ENCODE measurements at regions not wholly inside any gene's neighbourhood (a gene's known extent, or its start where the extent isn't known, plus 50 kb on each side); places are given as distances from the start of the nearest gene placed in this dataset.

DNA sequence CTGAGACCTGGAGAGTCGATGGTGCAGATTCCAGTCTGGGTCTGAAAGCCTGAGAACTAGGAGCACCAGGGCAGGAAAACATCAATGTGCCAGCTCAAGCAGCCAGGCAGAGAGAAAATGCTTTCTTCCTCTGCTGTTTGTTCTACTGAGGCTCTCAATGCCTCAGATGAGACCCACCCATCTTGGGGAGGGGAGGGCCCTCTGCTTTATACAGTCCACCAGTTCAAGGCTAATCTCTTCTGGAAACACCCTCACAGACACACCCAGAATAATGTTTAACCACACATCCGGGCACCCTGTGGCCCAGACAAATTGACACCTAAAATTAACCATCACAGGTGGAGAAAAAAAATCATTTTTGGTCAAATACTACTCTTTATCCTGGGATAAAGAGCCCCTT is 89.3 kb upstream of the SLC22A23 start:
- Mint-ChIP-seq H3K4me1 (peaks cover 0 to 4% (median 2%) of the 10 kb centered on the region in 3 donors), H3K9me3 (peaks cover 0 to 4% (median 4%) of the 10 kb centered on the region in 3 donors), H3K27me3 (peaks cover 8% of the 10 kb centered on the region), H3K36me3 (peaks cover 1% of the 10 kb centered on the region), H3K27ac (no peak overlapping the region), H3K4me3 (no peak overlapping the region)

GRCh38 chr6:3545156-3545555 is 88.3 kb upstream of the SLC22A23 start:
- Mint-ChIP-seq H3K36me3 (peaks cover 1% of the 10 kb centered on the region), H3K4me3 (peak overlapping the region in 1 of 4 donors; percentile 24), H3K4me1 (peaks cover 0 to 4% (median 2%) of the 10 kb centered on the region in 3 donors), H3K27ac (no peak overlapping the region), H3K9me3 (peaks cover 0 to 2% (median 1%) of the 10 kb centered on the region in 3 donors), H3K27me3 (peaks cover 10% of the 10 kb centered on the region)

DNA sequence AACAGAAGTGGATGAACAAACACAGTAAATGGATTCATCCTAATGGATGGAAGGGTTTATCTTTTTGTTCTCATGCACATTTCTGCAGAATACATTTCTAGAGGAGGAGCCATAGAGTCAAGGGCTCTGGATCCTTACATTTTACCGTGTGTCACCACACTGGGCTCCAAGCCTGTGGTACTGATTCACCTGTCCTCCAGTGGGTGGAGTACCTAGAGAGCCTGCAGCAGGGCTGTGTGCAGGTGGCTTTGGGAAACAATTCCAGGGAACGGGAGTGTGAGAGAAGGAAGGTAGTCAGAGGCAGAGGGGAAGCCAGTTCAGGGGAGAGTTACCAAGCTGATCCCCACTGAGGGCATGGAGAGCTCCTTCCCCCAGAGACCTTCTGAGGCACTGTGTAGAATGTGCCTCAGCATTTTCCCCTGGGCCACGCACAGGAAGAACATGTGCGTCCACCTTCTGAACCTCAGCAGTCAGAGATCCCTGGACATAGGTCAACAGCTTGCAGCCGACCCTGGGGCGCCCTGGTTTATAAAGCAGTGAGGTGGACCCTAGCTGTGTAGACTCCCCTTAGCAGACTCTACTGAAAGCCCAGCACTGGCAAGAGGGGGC is 85.3 kb upstream of the SLC22A23 start:
- Mint-ChIP-seq H3K27me3 (peaks cover 9% of the 10 kb centered on the region), H3K4me3 (no peak overlapping the region), H3K27ac (no peak overlapping the region), H3K4me1 (peaks cover 0 to 4% (median 2%) of the 10 kb centered on the region in 3 donors), H3K36me3 (peaks cover 1% of the 10 kb centered on the region), H3K9me3 (no peaks in the 10 kb centered on the region)

DNA sequence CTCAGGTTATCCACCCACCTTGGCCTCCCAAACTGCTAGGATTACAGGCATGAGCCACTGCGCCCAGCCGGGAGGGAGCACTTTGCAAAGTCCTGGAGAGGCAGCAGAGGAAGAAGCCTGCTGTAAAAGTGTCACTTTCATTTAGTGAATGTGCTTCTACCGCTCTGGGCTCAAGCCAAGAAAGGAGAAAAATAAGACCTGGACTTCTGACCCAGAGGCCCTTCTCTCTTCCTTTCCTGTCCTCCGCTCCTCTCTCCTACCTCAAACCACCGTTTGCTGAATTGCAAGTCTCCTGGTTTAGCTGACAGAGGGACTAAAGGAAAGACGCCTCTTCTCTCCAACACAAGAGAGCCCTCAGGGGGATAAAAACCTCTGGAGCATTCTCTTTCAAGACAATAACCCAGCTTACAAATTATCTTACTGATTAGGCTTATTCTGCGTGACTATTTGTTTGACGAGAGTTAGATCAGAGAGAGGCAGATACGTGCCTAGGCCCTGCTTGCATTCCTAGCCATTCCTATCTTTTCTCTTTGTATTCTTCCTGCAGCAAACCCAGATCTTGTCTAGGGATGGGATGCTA is 84.2 kb upstream of the SLC22A23 start:
- peaks cover 5% of the 10 kb centered on the region for H3K27me3 Mint-ChIP-seq
- H3K4me1 Mint-ChIP-seq = peaks cover 0 to 4% (median 2%) of the 10 kb centered on the region in 3 donors
- peaks cover 1% of the 10 kb centered on the region for H3K36me3 Mint-ChIP-seq

DNA sequence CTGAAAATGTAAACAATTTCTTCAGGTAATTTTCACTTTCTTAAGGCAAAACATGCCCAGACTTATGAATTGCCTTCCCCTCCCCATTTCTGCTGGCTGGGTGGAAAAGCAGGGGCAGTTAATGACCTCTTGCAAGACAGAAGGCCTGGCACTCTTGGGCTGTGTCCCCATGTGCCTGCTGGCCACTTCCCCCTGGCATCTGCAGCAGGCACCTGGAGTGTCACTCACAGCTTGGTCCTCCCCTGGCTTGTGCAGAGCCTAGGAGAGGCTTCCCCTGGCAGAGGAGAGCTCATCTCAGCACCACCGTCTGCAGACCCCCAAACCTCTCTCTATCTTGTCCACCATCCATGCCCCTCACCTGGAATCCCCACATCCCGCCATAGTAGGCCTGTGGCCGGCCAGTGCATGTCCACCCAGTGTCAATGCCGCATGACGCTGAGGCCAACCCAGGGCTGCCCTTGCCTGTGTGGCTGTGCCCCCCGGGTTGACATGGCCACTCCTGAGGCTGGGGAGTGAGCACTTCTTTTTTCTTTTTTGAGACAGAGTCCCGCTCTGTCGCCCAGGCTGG is 83.5 kb upstream of the SLC22A23 start:
- no peak overlapping the region for H3K27ac Mint-ChIP-seq
- no peak overlapping the region for H3K4me3 Mint-ChIP-seq
- peaks cover 5% of the 10 kb centered on the region for H3K27me3 Mint-ChIP-seq
- H3K36me3 Mint-ChIP-seq = peaks cover 1% of the 10 kb centered on the region
- peaks cover 0 to 4% (median 0%) of the 10 kb centered on the region in 3 donors for H3K4me1 Mint-ChIP-seq
- H3K9me3 Mint-ChIP-seq = no peaks in the 10 kb centered on the region

More for the DNA sequence above, 84.2 kb upstream of the SLC22A23 start:
- Mint-ChIP-seq H3K27ac (no peak overlapping the region), H3K9me3 (no peaks in the 10 kb centered on the region), H3K4me3 (no peak overlapping the region)

GRCh38 chr6:3538536-3538935 is 81.7 kb upstream of the SLC22A23 start:
- H3K4me3 Mint-ChIP-seq = no peak overlapping the region
- no peaks in the 10 kb centered on the region for H3K4me1 Mint-ChIP-seq
- H3K27ac Mint-ChIP-seq = no peak overlapping the region
- H3K9me3 Mint-ChIP-seq = no peaks in the 10 kb centered on the region
- H3K27me3 Mint-ChIP-seq = peaks cover 5% of the 10 kb centered on the region
- peaks cover under 1% of the 10 kb centered on the region for H3K36me3 Mint-ChIP-seq

DNA sequence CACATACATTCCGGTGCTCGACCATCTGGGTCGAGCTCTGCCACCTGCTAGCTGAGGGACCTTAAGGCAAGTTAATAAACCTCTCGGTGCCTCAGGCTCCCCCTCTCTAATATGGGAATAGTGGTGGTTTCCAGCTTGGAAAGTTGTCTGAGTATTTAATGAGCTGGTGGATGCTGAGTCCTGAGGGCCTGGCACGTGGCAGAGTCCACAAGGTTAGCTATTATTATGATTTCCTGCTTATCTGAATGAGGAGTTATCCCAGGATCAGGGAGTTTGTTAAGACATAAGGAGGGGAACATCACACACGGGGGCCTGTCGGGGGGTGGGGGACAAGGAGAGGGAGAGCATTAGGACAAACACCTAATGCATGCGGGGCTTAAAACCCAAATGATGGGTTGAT is 80.1 kb upstream of the SLC22A23 start:
- Mint-ChIP-seq H3K27ac (no peak overlapping the region), H3K27me3 (peaks cover 5% of the 10 kb centered on the region), H3K9me3 (peaks cover 0 to 3% (median 0%) of the 10 kb centered on the region in 3 donors), H3K4me3 (no peak overlapping the region), H3K36me3 (no peaks in the 10 kb centered on the region), H3K4me1 (peaks cover 0 to 1% (median 0%) of the 10 kb centered on the region in 3 donors)

DNA sequence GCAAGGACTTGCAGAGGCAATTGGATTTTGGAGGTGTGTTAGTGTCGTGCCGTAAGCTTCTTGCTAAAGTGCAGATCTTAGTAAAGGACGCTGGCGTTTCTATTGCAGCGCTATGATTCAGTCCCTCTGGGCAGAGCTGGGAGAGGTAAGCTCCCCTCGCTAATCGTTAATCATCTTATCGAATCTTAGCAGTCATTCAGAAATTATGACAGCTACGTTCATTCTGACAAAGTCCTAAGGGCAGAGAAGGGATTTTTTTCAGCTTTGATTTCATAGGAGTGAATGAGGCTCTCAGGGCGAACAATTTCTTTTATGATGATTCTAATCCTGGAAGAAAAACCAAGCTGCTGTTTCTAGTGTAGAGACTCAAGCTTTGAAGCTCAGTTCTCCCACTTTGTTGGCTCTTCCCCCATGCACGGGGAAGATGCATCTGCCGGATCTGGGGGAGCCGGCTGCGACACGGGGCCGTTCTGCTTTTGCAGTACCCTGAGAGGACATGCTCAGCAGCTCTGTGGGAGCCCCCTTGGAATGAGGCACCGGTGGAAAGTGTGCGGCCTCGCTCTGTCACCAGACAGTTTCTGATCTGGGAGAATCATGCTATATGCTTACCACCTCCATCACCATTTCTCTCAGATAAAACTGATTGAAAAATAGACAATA is 79.1 kb upstream of the SLC22A23 start:
- H3K27me3 Mint-ChIP-seq = peaks cover 8% of the 10 kb centered on the region

GRCh38 chr6:3535033-3535775 is 78.4 kb upstream of the SLC22A23 start:
- Mint-ChIP-seq H3K4me3 (no peak overlapping the region), H3K4me1 (peaks cover 0 to 1% (median 0%) of the 10 kb centered on the region in 3 donors), H3K36me3 (no peaks in the 10 kb centered on the region), H3K27ac (no peak overlapping the region), H3K9me3 (peaks cover 0 to 3% (median 0%) of the 10 kb centered on the region in 3 donors), H3K27me3 (peaks cover 9% of the 10 kb centered on the region)

More for the DNA sequence above, 79.1 kb upstream of the SLC22A23 start:
- H3K36me3 Mint-ChIP-seq = no peaks in the 10 kb centered on the region
- no peak overlapping the region for H3K27ac Mint-ChIP-seq
- H3K4me1 Mint-ChIP-seq = peaks cover 0 to 1% (median 0%) of the 10 kb centered on the region in 3 donors
- no peak overlapping the region for H3K4me3 Mint-ChIP-seq
- H3K9me3 Mint-ChIP-seq = peaks cover 0 to 3% (median 0%) of the 10 kb centered on the region in 3 donors

GRCh38 chr6:3534599-3534998 is 77.7 kb upstream of the SLC22A23 start:
- Mint-ChIP-seq H3K9me3 (peaks cover 0 to 3% (median 0%) of the 10 kb centered on the region in 3 donors), H3K27me3 (peaks cover 9% of the 10 kb centered on the region), H3K4me1 (peaks cover 0 to 1% (median 0%) of the 10 kb centered on the region in 3 donors), H3K36me3 (no peaks in the 10 kb centered on the region), H3K4me3 (no peak overlapping the region), H3K27ac (no peak overlapping the region)

GRCh38 chr6:3533981-3534380 is 77.1 kb upstream of the SLC22A23 start:
- Mint-ChIP-seq H3K36me3 (no peaks in the 10 kb centered on the region), H3K9me3 (peaks cover 0 to 3% (median 0%) of the 10 kb centered on the region in 3 donors), H3K4me1 (peaks cover 0 to 1% (median 0%) of the 10 kb centered on the region in 3 donors), H3K4me3 (no peak overlapping the region), H3K27me3 (peaks cover 9% of the 10 kb centered on the region), H3K27ac (no peak overlapping the region)

DNA sequence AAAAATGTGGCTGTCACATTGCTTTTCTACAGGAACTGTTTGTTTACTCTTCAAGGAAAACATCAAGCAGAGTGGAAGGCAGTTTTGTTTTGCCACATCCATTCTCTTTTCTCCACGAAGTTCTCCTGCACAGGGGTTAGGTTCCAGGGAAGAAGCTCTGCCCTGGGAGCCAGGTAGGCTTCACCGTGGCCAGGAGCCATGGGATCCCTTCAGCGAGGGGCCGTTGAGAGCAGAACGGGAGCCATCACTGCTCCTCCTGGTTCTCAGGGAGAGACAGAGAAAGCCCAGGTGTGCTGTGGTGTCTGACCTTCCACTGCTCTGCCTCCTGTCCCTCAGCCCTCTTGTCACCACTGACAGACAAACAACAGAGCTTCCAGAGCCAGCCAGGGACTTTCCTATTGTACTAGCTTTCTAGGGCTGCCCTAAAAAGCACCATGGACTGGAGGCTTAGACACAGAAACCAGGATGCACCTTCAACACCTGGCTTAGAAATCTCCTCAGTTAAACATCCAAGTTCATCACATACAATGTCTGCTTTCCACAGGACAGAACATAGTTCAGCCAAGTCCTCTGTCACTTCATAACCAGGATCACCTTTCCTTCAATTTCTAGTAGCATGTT is 75.6 kb upstream of the SLC22A23 start:
- Mint-ChIP-seq H3K27me3 (peaks cover 9% of the 10 kb centered on the region), H3K36me3 (no peaks in the 10 kb centered on the region), H3K9me3 (peaks cover 0 to 3% (median 0%) of the 10 kb centered on the region in 3 donors), H3K4me3 (no peak overlapping the region), H3K27ac (no peak overlapping the region), H3K4me1 (peaks cover 0 to 1% (median 0%) of the 10 kb centered on the region in 3 donors)

GRCh38 chr6:3531481-3531880 is 74.6 kb upstream of the SLC22A23 start:
- H3K27me3 Mint-ChIP-seq = peaks cover 9% of the 10 kb centered on the region
- peak overlapping the region in 1 of 4 donors; percentile 11 for H3K4me3 Mint-ChIP-seq
- H3K4me1 Mint-ChIP-seq = peaks cover 0 to 1% (median 0%) of the 10 kb centered on the region in 3 donors
- no peak overlapping the region for H3K27ac Mint-ChIP-seq
- no peaks in the 10 kb centered on the region for H3K36me3 Mint-ChIP-seq
- peaks cover 0 to 3% (median 0%) of the 10 kb centered on the region in 3 donors for H3K9me3 Mint-ChIP-seq

GRCh38 chr6:3530515-3530914 is 73.7 kb upstream of the SLC22A23 start:
- Mint-ChIP-seq H3K4me3 (no peak overlapping the region), H3K36me3 (no peaks in the 10 kb centered on the region), H3K27me3 (peaks cover 9% of the 10 kb centered on the region), H3K4me1 (peaks cover 0 to 1% (median 0%) of the 10 kb centered on the region in 3 donors), H3K27ac (no peak overlapping the region), H3K9me3 (peaks cover 0 to 3% (median 0%) of the 10 kb centered on the region in 3 donors)

Data from IgD-negative memory B cell (primary cell).